GM10248 (cell line): ENCODE measurements at regions not wholly inside any gene's neighbourhood (a gene's known extent, or its start where the extent isn't known, plus 50 kb on each side); places are given as distances from the start of the nearest gene placed in this dataset.

Experiments
- CTCF ChIA-PET: fragments of 300-600 bp; sonication (Branson Sonifier 250); formaldehyde crosslinking; extraction: SDS; loops from one replicate; lab custom pipeline; 2021; ENCODE audit warnings: antibody characterized with exemption; lab: Yijun Ruan, JAX
- POLR2A ChIA-PET: fragments of 350-650 bp; sonication (Branson Sonifier 250); formaldehyde crosslinking; extraction: SDS; loops from one replicate; lab custom pipeline; 2020; ENCODE audit warnings: antibody characterized with exemption; lab: Yijun Ruan, JAX
- DNase-seq: peaks from one replicate; pipeline ENCODE4 v3.0.0; 2012; ENCODE audit errors: extremely low spot score
- CTCF ChIP-seq: IDR thresholded peaks from 2 replicates; pipeline ENCODE4 v1.5.1; 2012; ENCODE audit warnings: mild to moderate bottlenecking, low read depth; ENCODE audit errors: extremely low read depth, missing control alignments, control extremely low read depth

GRCh38 chr18:67216846-67217245 is 299.7 kb downstream of the DSEL start:
- CTCF ChIA-PET: interaction anchor here (0.8 to 2.1 kb wide), 5 partner anchors 16 to 1444 kb away, joined by 3 to 17 read pairs (median 3); no protein-coding TSS in a partner anchor
- no peak for TF ChIP-seq CTCF
- no peak for DNase-seq
- POLR2A ChIA-PET: no interaction called here

- ChIA-PET POLR2A (no interaction called here), CTCF (interaction anchor here (1.0 to 1.5 kb wide), 4 partner anchors 111 to 1450 kb away, joined by 3 to 4 read pairs (median 4); no protein-coding TSS in a partner anchor)
- DNase-seq: no peak
- TF ChIP-seq CTCF: no peak
These were observed 300.8 kb downstream of the DSEL start for GRCh38 chr18:67215686-67216085.

- TF ChIP-seq CTCF: no peak
- ChIA-PET POLR2A (no interaction called here), CTCF (interaction anchor here (1.6 kb wide), 1 partner anchor 13 kb away, joined by 3 read pairs; no protein-coding TSS in a partner anchor)
- no peak for DNase-seq
These were observed 304.9 kb downstream of the DSEL start for GRCh38 chr18:67211646-67212045.

- ChIA-PET POLR2A (no interaction called here), CTCF (interaction anchor here (0.8 to 6.9 kb wide), 11 partner anchors 9 to 1564 kb away, joined by 3 to 67 read pairs (median 4); no protein-coding TSS in a partner anchor)
- DNase-seq: no peak
These were observed 315.9 kb downstream of the DSEL start for GRCh38 chr18:67200665-67201064.

GRCh38 chr18:67199993-67200617 is 316.4 kb downstream of the DSEL start:
- DNase-seq: peak; percentile 27
- ChIA-PET CTCF (interaction anchor here (0.8 to 6.9 kb wide), 13 partner anchors 9 to 640 kb away, joined by 3 to 67 read pairs (median 3); no protein-coding TSS in a partner anchor), POLR2A (no interaction called here)
- TF ChIP-seq CTCF: peak; percentile 61

More at GRCh38 chr18:67200665-67201064, 315.9 kb downstream of the DSEL start:
- TF ChIP-seq CTCF: no peak

DNA sequence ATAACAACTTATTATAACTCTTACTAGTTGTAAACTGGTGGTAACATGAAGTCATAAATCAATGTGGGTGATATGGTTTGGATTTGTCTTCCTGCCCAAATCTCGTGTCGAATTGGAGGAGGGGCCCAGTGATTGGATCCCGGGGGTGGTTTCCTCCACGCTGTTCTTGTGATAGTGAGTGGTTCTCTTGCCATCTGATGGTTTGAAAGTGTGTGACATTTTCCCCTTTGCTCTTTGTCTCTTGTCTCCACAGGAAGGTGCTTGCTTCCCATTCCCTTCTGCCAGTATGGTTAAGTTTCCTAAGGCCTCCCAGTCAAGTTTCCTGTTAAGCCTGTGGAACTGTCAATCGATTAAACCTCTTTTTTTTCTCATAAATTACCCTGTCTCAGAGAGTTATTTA is 321.6 kb downstream of the DSEL start:
- TF ChIP-seq CTCF: no peak
- POLR2A ChIA-PET: no interaction called here
- DNase-seq: no peak
- CTCF ChIA-PET: interaction anchor here (1.3 kb wide), 1 partner anchor 19 kb away, joined by 4 read pairs; no protein-coding TSS in a partner anchor
